HG02943 (cell line): ENCODE measurements at regions not wholly inside any gene's neighbourhood (a gene's known extent, or its start where the extent isn't known, plus 50 kb on each side); places are given as distances from the start of the nearest gene placed in this dataset.

ENCODE experiments used
- ATAC-seq: cut with Tn5 transposase; IDR thresholded peaks from one replicate; pipeline ENCODE4 v1.9.1; 2021; ENCODE audit warnings: mild to moderate bottlenecking, low read depth, moderate library complexity; ENCODE audit not compliant: unreplicated experiment

GRCh38 chr6:140597181-140597580 lies 1222.7 kb upstream of the CITED2 start:
- ATAC-seq = no peak

DNA sequence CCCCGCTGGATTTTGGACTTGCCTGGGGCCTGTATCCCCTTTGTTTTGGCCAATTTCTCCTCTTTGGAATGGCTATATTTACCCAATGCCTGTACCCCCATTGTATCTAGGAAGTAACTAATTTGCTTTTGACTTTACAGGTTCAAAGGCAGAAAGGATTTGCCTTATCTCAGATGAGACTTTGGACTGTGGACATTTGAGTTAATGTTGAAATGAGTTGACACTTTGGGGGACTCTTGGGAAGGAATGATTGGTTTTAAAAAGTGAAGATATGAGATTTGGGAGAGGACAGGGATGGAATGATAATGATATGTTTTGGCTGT lies 1220.3 kb upstream of the CITED2 start:
- ATAC-seq = no peak

GRCh38 chr6:140592877-140593276 lies 1218.4 kb upstream of the CITED2 start:
- ATAC-seq = no peak

GRCh38 chr6:140590641-140591040 lies 1216.2 kb upstream of the CITED2 start:
- no peak for ATAC-seq

DNA sequence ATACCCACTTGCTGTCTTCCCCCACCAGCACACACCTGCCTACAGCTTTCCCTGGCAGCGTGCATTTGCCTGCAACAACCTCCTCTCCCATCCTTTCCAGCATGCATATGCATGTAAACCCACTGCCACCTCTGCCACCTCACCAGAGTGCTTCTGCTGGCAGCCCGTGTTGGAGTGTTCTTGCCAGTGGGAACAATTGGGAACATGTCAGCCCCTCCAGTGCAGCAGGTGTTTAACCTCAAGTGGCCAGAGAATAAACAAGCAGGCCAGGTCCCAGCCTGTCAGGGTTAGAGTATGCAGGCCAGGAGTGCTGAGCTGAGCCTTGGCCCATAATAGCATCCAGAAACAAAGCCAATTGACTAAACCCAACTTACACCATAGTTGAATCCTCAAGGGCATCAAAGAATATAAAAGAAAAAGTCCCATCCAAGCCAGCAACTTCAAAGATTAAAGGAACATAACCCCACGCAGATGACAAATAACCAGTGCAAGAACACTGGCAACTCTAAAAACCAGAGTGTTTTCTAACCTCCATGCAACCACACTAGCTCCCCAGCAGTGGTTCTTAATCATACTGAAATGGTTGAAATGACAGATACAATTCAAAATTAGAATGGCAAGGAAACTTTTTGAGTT lies 1212.1 kb upstream of the CITED2 start:
- no peak for ATAC-seq

DNA sequence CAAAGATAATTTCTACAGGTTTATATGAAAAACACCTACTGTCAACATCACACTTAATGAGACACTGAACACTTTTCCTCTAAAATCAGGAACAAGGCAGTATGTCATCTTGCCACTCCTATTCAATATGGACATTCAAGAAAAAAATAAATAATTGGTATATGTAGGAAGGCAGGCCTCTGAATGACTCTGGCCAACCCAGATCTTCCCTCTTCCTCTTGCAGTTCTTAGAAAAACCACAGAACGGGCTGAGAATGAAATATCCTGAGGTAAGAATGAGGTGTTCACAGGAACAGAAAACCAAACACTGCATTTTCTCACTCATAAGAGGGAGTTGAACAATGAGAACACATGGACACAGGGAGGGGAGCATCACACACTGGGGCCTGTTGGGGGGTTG lies 1207.2 kb upstream of the CITED2 start:
- no peak for ATAC-seq

GRCh38 chr6:140579918-140580317 lies 1205.5 kb upstream of the CITED2 start:
- ATAC-seq = no peak

- no peak for ATAC-seq
Measured at GRCh38 chr6:140576004-140576555, 1201.6 kb upstream of the CITED2 start.

DNA sequence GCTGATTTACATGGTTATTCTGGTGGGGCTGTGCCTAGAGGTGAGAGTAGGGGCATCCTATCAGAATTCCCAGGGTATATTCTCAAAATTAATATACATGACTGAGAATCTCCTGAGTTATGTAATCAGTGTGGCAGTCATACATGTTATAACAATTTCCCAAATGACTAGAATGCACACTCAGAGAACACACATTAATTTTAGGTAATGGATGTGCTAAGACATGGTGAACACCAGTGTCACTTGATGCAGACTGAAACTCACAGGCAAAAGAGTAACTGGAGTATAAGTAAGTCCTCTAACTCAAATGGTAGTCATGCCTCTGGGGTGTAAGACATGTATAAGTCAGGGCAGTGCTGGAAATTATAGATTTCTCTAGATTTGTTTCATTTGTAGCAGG lies 1198.4 kb upstream of the CITED2 start:
- no peak for ATAC-seq

GRCh38 chr6:140572129-140572528 lies 1197.7 kb upstream of the CITED2 start:
- no peak for ATAC-seq

GRCh38 chr6:140571145-140571544 lies 1196.7 kb upstream of the CITED2 start:
- no peak for ATAC-seq

DNA sequence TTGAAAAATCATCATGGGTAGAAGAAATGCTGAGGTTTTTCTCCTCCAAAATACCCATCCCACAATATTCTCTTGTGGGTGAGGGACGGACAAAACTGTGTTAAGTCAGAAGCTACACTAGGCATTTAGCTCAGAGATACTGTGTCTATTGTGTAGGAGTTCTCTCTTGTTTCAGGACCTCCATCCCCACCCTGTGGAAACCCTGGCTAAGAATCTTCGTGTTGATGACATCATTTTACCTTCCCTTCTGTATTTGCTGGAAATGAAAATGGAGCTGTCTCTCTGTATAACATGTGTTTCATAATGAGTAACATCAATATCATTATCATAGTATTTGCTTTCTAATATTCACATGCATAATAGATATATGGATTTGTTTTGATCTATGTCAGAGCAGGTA lies 1193.0 kb upstream of the CITED2 start:
- ATAC-seq = no peak

GRCh38 chr6:140566781-140567277 lies 1192.4 kb upstream of the CITED2 start:
- ATAC-seq = no peak

DNA sequence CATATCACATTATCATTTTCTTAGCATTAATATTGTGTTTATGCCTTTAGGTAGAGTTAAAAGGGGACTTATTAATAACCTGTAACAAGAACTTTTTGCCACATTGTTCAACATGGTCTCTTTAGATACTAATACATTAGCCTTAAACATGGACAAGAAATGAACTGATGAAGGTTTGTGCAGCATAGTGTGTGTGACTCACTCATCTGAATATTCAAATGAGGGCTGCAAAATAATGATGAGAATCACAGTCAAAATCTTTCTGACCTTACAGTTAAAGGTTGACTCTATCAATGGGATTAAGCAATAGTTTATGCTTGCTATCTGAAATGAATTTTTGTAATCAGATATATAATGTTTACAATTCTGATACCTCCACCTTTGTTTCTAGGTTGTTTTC lies 1189.3 kb upstream of the CITED2 start:
- no peak for ATAC-seq

- ATAC-seq = no peak
Measured at GRCh38 chr6:140561701-140562100, 1187.3 kb upstream of the CITED2 start.

GRCh38 chr6:140560671-140561070 lies 1186.2 kb upstream of the CITED2 start:
- no peak for ATAC-seq

GRCh38 chr6:140559458-140559857 lies 1185.0 kb upstream of the CITED2 start:
- ATAC-seq = no peak

- no peak for ATAC-seq
Measured at GRCh38 chr6:140554421-140554820, 1180.0 kb upstream of the CITED2 start.

DNA sequence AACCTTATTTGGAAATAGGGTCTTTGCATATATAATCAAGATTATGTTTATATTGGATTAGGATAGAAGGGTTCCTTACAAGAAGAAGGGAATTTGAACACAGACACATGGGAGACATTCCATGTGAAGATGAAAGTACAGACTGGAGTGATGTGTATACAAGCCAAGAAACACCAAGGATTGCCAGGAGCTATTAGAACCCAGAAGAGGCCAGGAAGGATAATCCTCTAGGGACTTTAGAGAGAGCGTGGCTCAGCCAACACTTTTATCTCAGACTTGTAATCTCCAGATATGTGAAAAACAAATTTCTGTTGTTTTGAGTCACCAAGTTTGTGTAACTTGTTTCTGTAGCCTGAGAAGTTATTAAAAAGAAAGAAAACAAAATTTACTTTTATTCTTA lies 1173.9 kb upstream of the CITED2 start:
- ATAC-seq = no peak

DNA sequence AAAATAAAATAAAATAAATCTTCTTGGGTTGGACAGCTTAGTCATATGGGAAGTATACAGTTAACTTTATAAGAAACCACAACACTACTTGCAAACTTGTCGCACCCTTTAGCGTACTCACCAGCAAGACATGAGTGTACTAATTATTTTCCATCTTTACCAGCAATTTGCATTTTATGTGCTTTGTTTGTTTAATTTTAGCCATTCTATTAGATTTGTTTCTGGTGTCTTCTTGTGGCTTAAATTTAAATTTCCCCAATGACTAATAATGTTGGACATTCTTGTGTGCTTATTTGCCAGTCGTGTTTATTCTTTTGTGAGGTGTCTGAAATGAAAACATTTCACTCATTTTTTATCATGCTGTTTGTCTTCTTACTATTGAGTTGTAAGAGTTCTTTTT lies 1172.2 kb upstream of the CITED2 start:
- no peak for ATAC-seq

GRCh38 chr6:140544431-140544830 lies 1170.0 kb upstream of the CITED2 start:
- ATAC-seq = no peak

GRCh38 chr6:140542863-140543262 lies 1168.4 kb upstream of the CITED2 start:
- ATAC-seq = no peak

DNA sequence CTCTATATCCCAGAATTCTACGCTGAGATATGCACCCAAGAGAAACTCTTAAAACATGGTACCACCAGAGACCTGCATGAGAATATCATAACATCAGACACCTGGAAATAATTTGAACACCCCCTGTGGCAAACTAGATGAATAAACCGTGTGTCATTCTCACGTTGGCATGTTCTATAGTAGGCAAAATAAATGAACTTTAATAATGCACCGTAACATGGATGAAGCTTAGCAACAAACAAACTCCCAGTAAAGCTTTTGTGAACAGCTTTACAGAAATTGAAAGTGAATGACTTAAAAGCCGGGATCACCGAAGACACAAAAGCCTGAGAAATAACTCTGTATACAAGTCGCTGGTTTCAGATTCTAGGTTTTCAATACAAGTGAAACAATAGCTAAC lies 1166.8 kb upstream of the CITED2 start:
- ATAC-seq = no peak
